CD14-positive monocyte (primary cell): ENCODE measurements at regions not wholly inside any gene's neighbourhood (a gene's known extent, or its start where the extent isn't known, plus 50 kb on each side); places are given as distances from the start of the nearest gene placed in this dataset.

ENCODE experiments used
- DNase-seq, 3 donors: peaks; one replicate each; pipeline ENCODE4 v3.0.0-alpha.2; 2011 to 2022
- H2AFZ ChIP-seq: 2 replicates; pipeline ENCODE4 v1.6.0; 2012; ENCODE audit warnings: mild to moderate bottlenecking, low read depth, low read length, inconsistent platforms; ENCODE audit not compliant: insufficient read depth, poor library complexity, severe bottlenecking
- H3K27ac ChIP-seq, 2 donors: 1 replicate in 1 of 2; 2 replicates in 1 of 2; pipeline ENCODE4 v1.5.1; 2012 to 2013; ENCODE audit warnings: low read length in 2 of 2, control low read depth in 1 of 2, inconsistent platforms in 1 of 2, low read depth in 1 of 2, mild to moderate bottlenecking in 1 of 2
- H3K27me3 ChIP-seq, 2 donors: one replicate each; pipeline versions ENCODE4 v1.6.0 to v1.6.1; 2011 to 2013; ENCODE audit warnings: low read length in 2 of 2; ENCODE audit not compliant: control insufficient read depth in 2 of 2, insufficient read depth in 2 of 2
- H3K36me3 ChIP-seq, 2 donors: replicated peaks in 1 of 2; 1 replicate in 1 of 2; 2 replicates in 1 of 2; pipeline versions ENCODE4 v1.5.1 to v1.6.1; 2012 to 2013; ENCODE audit warnings: low read length in 2 of 2, control low read depth in 1 of 2, inconsistent platforms in 1 of 2, mild to moderate bottlenecking in 1 of 2; ENCODE audit not compliant: insufficient read depth in 2 of 2, control insufficient read depth in 1 of 2
- H3K4me1 ChIP-seq, 2 donors: 1 replicate in 1 of 2; 2 replicates in 1 of 2; pipeline versions ENCODE4 v1.5.1 to v1.6.1; 2012 to 2013; ENCODE audit warnings: low read length in 2 of 2, control low read depth in 1 of 2, inconsistent platforms in 1 of 2, mild to moderate bottlenecking in 1 of 2, moderate library complexity in 1 of 2; ENCODE audit not compliant: insufficient read depth in 2 of 2, control insufficient read depth in 1 of 2
- H3K4me2 ChIP-seq: replicated peaks from 2 replicates; pipeline ENCODE3; 2012; ENCODE audit warnings: low read length, moderate library complexity, mild to moderate bottlenecking; ENCODE audit not compliant: poor library complexity, severe bottlenecking; ENCODE audit errors: extremely low read depth
- H3K4me3 ChIP-seq, 3 experiments: fragments of 200-600 bp in 1 of 3; sonication (generic) in 1 of 3; replicated peaks in 1 of 3; 1 replicate in 2 of 3; 2 replicates in 1 of 3; pipeline ENCODE4 v1.5.1; 2011 to 2013; ENCODE audit warnings: low read length in 3 of 3, mild to moderate bottlenecking in 3 of 3, control low read depth in 2 of 3, low read depth in 2 of 3, inconsistent platforms in 1 of 3, moderate library complexity in 1 of 3
- H3K79me2 ChIP-seq: 2 replicates; pipeline ENCODE4 v1.6.0; 2012; ENCODE audit warnings: mild to moderate bottlenecking, control low read depth, inconsistent platforms, low read length, moderate library complexity; ENCODE audit not compliant: insufficient read depth
- H3K9ac ChIP-seq: 2 replicates; pipeline ENCODE4 v1.6.0; 2017; ENCODE audit warnings: low read length, mild to moderate bottlenecking; ENCODE audit not compliant: insufficient read depth, poor library complexity, severe bottlenecking
- H3K9me3 ChIP-seq, 2 donors: replicated peaks in 1 of 2; 1 replicate in 1 of 2; 2 replicates in 1 of 2; pipeline versions ENCODE4 v1.5.1 to v1.6.1; 2012 to 2013; ENCODE audit warnings: low read length in 2 of 2, control low read depth in 1 of 2; ENCODE audit not compliant: control insufficient read depth in 1 of 2, insufficient read depth in 1 of 2
- H4K20me1 ChIP-seq: 2 replicates; pipeline ENCODE4 v1.6.0; 2012; ENCODE audit warnings: mild to moderate bottlenecking, low read length, control low read depth, moderate library complexity; ENCODE audit not compliant: insufficient read depth
- H3K27ac Mint-ChIP-seq, 7 donors: one replicate each; pipeline ENCODE4 v1.8.0; 2020; ENCODE audit warnings: mild to moderate bottlenecking in 7 of 7, mixed read lengths in 7 of 7, moderate library complexity in 6 of 7, inconsistent platforms in 2 of 7
- H3K27me3 Mint-ChIP-seq, 3 donors: one replicate each; pipeline ENCODE4 v1.8.0; 2021 to 2022; ENCODE audit warnings: low read depth in 3 of 3, mild to moderate bottlenecking in 3 of 3, mixed read lengths in 3 of 3, moderate library complexity in 3 of 3, inconsistent platforms in 1 of 3
- H3K36me3 Mint-ChIP-seq, 2 donors: one replicate each; pipeline ENCODE4 v1.8.0; 2020; ENCODE audit warnings: mixed read lengths in 2 of 2, inconsistent platforms in 1 of 2, mild to moderate bottlenecking in 1 of 2
- H3K4me1 Mint-ChIP-seq: one replicate; pipeline ENCODE4 v1.8.0; 2020; ENCODE audit warnings: mild to moderate bottlenecking, mixed read lengths
- H3K4me3 Mint-ChIP-seq, 2 donors: one replicate each; pipeline ENCODE4 v1.8.0; 2020; ENCODE audit warnings: mild to moderate bottlenecking in 2 of 2, mixed read lengths in 2 of 2, moderate library complexity in 1 of 2
- H3K9me3 Mint-ChIP-seq, 7 donors: one replicate each; pipeline ENCODE4 v1.8.0; 2020 to 2022; ENCODE audit warnings: mixed read lengths in 7 of 7, mild to moderate bottlenecking in 6 of 7, moderate library complexity in 6 of 7, inconsistent platforms in 2 of 7
- CTCF ChIP-seq: fragments of 200-600 bp; IDR thresholded peaks from one replicate; pipeline ENCODE4 v1.8.0; 2022; ENCODE audit warnings: antibody characterized with exemption, mild to moderate bottlenecking
- WGBS: methylation state at CpG from one replicate; pipeline ENCODE4 v1.1.5; 2013; ENCODE audit warnings: missing lambda C conversion rate; ENCODE audit not compliant: insufficient coverage; 5-methylcytosine and 5-hydroxymethylcytosine counted together
- intact Hi-C, 2 donors: fragments of 100-400 bp; cut with micrococcal nuclease; formaldehyde crosslinking; loops; one replicate each; pipeline versions ENCODE4 v1.15.0 to v1.15.1; 2023

- no peaks in the 10 kb centered on the region for H3K79me2 ChIP-seq
- no peaks in the 10 kb centered on the region for H3K4me1 ChIP-seq
- Mint-ChIP-seq H3K4me1 (no peaks in the 10 kb centered on the region), H3K4me3 (no peak overlapping the region), H3K36me3 (no peaks in the 10 kb centered on the region), H3K27ac (no peak overlapping the region), H3K27me3 (peaks cover 1 to 6% (median 6%) of the 10 kb centered on the region in 3 donors), H3K9me3 (no peaks in the 10 kb centered on the region)
- H3K36me3 ChIP-seq: no peaks in the 10 kb centered on the region
- H3K4me3 ChIP-seq: no peak overlapping the region
- no peaks in the 10 kb centered on the region for H3K27me3 ChIP-seq
- intact Hi-C loops: no loop called here
- no peaks in the 10 kb centered on the region for H4K20me1 ChIP-seq
- H2AFZ ChIP-seq: no peak overlapping the region
- no peak overlapping the region for H3K27ac ChIP-seq
- H3K4me2 ChIP-seq: no peak overlapping the region
- no peaks in the 10 kb centered on the region for H3K9me3 ChIP-seq
- DNase-seq: no peak
- WGBS: 87% methylated on average over 2 of the region's 2 CpGs
- no peak for TF ChIP-seq CTCF
- no peak overlapping the region for H3K9ac ChIP-seq
Observed at GRCh38 chr5:173699966-173700365, 83.5 kb upstream of the BOD1 start.

GRCh38 chr5:173703466-173703865 is 87.0 kb upstream of the BOD1 start:
- H3K9me3 ChIP-seq: no peaks in the 10 kb centered on the region
- H3K36me3 Mint-ChIP-seq: no peaks in the 10 kb centered on the region
- no peak overlapping the region for H3K4me3 ChIP-seq
- H3K36me3 ChIP-seq: no peaks in the 10 kb centered on the region
- DNase-seq: no peak
- H3K4me2 ChIP-seq: no peak overlapping the region
- peaks cover 0 to 2% (median 0%) of the 10 kb centered on the region in 7 donors for H3K9me3 Mint-ChIP-seq
- no peaks in the 10 kb centered on the region for H3K79me2 ChIP-seq
- intact Hi-C loops: no loop called here
- no peak overlapping the region for H3K27ac Mint-ChIP-seq
- no peaks in the 10 kb centered on the region for H3K4me1 ChIP-seq
- TF ChIP-seq CTCF: no peak
- H3K27ac ChIP-seq: no peak overlapping the region
- no peak overlapping the region for H3K4me3 Mint-ChIP-seq
- no peak overlapping the region for H2AFZ ChIP-seq
- H3K4me1 Mint-ChIP-seq: no peaks in the 10 kb centered on the region
- H3K9ac ChIP-seq: no peak overlapping the region
- no peaks in the 10 kb centered on the region for H3K27me3 ChIP-seq
- no peaks in the 10 kb centered on the region for H4K20me1 ChIP-seq
- 82% methylated on average over 3 of the region's 4 CpGs for WGBS
- peaks cover 1 to 5% (median 2%) of the 10 kb centered on the region in 3 donors for H3K27me3 Mint-ChIP-seq
